NB4 (cell line): ENCODE measurements at regions not wholly inside any gene's neighbourhood (a gene's known extent, or its start where the extent isn't known, plus 50 kb on each side); places are given as distances from the start of the nearest gene placed in this dataset.

Experiments
- POLR2A ChIP-seq: IDR thresholded peaks from 2 replicates; pipeline ENCODE4 v1.6.1; 2011; ENCODE audit warnings: mild to moderate bottlenecking; ENCODE audit not compliant: insufficient read length; ENCODE audit errors: extremely low read depth
- TF ChIP-seq, protein P1 (sequence below): IDR thresholded peaks from one replicate; pipeline ENCODE4 v1.5.1; 2012; ENCODE audit warnings: low read depth, low read length
- TF ChIP-seq, protein P2 (sequence below): IDR thresholded peaks from 2 replicates; pipeline ENCODE4 v1.6.1; 2011; ENCODE audit warnings: low read depth, low read length

DNA sequence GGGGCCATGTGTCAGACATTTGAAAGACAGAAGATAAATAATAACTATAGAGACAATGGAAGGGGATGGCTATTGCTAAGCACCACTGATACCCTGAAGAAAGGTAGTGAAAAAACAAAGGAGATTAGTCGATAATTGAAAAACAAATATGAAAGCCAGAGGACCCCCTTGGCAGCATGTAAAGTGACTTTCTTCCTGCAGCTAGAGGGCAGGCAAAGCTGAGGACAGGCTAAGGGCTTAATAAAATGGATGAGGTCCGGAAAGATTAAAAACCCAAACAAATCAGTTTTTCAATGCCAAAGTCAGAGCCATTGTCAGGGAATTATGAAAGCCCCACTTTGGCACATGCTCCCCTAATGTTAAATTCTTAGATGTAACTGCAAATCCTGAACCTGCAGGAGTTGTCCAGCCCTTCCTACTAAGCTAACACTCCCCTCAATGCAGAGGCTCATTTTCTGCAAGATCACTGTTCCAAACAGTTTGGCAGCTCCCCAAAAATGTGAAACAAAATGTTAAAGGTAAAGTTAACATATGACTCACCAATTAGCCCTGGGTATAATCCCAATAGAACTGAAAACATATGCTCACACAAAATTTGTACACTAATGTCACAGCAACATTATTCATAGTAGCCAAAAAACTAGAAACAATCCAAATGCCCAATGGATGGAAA, 1177.9 kb downstream of the GRIK2 start:
- no peak for TF ChIP-seq POLR2A
- TF ChIP-seq, protein P1, sequence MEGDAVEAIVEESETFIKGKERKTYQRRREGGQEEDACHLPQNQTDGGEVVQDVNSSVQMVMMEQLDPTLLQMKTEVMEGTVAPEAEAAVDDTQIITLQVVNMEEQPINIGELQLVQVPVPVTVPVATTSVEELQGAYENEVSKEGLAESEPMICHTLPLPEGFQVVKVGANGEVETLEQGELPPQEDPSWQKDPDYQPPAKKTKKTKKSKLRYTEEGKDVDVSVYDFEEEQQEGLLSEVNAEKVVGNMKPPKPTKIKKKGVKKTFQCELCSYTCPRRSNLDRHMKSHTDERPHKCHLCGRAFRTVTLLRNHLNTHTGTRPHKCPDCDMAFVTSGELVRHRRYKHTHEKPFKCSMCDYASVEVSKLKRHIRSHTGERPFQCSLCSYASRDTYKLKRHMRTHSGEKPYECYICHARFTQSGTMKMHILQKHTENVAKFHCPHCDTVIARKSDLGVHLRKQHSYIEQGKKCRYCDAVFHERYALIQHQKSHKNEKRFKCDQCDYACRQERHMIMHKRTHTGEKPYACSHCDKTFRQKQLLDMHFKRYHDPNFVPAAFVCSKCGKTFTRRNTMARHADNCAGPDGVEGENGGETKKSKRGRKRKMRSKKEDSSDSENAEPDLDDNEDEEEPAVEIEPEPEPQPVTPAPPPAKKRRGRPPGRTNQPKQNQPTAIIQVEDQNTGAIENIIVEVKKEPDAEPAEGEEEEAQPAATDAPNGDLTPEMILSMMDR: no peak
- TF ChIP-seq, protein P2, sequence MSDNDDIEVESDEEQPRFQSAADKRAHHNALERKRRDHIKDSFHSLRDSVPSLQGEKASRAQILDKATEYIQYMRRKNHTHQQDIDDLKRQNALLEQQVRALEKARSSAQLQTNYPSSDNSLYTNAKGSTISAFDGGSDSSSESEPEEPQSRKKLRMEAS: no peak
